Sigmoid colon (tissue), 4 donors: ENCODE measurements at regions not wholly inside any gene's neighbourhood (a gene's known extent, or its start where the extent isn't known, plus 50 kb on each side); places are given as distances from the start of the nearest gene placed in this dataset.

Experiments used
- EP300 ChIP-seq, 4 donors: sonication (generic); formaldehyde crosslinking; IDR thresholded peaks; one replicate each; pipeline ENCODE4 v1.6.1; 2017; ENCODE audit warnings: antibody characterized with exemption in 4 of 4
- POLR2A ChIP-seq, 2 donors: fragments of 450-650 bp; IDR thresholded peaks; one replicate each; pipeline ENCODE4 v1.6.1; 2016; ENCODE audit warnings: antibody characterized with exemption in 2 of 2, mild to moderate bottlenecking in 2 of 2, moderate library complexity in 2 of 2
- TF ChIP-seq, protein P1 (sequence below), 4 experiments: fragments of 450-650 bp in 3 of 4; fragments of 200-600 bp in 1 of 4; IDR thresholded peaks; one replicate each; pipeline ENCODE4 v1.5.1; 2016 to 2019; ENCODE audit warnings: antibody characterized with exemption in 4 of 4, mild to moderate bottlenecking in 3 of 4, moderate library complexity in 2 of 4

DNA sequence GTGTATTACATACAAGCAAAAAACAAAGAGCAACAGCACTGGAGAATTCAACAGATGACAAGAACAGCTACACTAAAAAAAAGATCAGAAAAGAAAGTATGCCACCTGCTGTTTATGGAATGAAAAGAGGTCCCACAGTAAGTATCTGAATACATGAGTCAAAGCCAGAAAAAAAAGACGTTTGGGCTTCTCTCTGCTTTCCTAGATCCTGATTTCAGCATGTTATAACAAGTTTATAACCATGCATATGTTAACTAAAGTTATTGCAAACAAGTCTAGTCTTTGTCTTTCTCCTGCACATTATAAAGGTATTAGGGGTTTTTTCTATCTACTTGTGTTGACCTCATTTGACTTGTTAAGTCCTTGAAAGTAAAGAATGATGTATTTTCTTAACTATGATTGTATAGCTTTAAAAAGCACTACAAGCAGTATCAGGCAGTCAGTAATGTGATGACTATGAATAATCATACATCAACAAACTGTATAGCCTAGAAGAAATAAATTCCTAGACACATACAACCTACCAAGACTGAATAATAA lies 108.5 kb upstream of the COL5A2 start:
- TF ChIP-seq, protein P1, sequence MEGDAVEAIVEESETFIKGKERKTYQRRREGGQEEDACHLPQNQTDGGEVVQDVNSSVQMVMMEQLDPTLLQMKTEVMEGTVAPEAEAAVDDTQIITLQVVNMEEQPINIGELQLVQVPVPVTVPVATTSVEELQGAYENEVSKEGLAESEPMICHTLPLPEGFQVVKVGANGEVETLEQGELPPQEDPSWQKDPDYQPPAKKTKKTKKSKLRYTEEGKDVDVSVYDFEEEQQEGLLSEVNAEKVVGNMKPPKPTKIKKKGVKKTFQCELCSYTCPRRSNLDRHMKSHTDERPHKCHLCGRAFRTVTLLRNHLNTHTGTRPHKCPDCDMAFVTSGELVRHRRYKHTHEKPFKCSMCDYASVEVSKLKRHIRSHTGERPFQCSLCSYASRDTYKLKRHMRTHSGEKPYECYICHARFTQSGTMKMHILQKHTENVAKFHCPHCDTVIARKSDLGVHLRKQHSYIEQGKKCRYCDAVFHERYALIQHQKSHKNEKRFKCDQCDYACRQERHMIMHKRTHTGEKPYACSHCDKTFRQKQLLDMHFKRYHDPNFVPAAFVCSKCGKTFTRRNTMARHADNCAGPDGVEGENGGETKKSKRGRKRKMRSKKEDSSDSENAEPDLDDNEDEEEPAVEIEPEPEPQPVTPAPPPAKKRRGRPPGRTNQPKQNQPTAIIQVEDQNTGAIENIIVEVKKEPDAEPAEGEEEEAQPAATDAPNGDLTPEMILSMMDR (IDR thresholded peaks at IDR 0.05): peak; percentile 38 to 52 (median 50)
- TF ChIP-seq POLR2A (IDR thresholded peaks at IDR 0.05) (no peak), EP300 (IDR thresholded peaks at IDR 0.05) (no peak)
